ENCODE measurements at regions not wholly inside any gene's neighbourhood (a gene's known extent, or its start where the extent isn't known, plus 50 kb on each side); places are given as distances from the start of the nearest gene placed in this dataset.

GRCh38 chr5:40385544-40385943 lies 294.2 kb upstream of the PTGER4 start:
- no peak for DNase-seq (ENCODE audit: low spot score)

GRCh38 chr5:40384782-40385390 lies 294.8 kb upstream of the PTGER4 start:
- no peak for DNase-seq (ENCODE audit: low spot score)

DNA sequence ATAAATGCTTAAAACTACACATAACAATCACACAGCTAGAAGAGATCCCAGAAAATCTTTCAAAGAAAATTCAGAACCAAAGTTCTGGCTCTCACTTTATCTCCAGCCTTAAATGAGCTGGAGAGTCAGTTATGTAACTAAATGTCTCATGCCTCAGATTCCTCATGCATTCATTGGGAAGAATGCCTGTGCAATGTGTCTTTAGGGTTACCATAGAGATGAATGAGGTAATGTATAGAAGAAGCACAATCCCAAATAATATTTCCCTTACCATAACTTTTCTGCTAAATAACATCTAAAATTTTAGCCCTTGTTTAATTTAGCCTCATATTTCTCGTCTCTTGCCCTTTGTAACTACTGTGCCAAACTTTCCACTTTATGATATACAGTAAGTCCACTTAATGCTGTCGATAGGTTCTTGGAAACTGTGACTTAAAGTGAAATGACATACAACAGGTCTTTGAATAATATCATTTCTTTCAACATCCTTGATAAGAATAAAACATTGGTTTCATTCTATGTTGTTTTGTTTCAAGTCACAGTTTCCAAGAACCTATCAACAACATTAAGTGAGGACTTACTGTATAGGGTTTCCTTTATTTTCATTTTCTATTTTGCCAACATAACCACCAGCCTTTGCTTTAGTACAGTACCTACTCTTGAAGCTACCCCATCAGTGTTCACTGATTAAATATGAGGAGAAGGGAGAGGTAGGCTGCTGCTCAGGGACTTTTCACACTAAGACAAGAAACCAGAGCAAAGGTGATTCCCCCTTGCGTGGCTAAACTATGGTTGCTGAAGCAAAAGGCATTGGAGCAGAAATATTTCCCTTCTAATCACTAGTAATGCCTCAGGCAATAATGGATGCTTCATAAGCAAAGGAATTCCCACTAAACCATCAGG lies 295.7 kb upstream of the PTGER4 start:
- peak; percentile 23 for DNase-seq (ENCODE audit: low spot score)

DNA sequence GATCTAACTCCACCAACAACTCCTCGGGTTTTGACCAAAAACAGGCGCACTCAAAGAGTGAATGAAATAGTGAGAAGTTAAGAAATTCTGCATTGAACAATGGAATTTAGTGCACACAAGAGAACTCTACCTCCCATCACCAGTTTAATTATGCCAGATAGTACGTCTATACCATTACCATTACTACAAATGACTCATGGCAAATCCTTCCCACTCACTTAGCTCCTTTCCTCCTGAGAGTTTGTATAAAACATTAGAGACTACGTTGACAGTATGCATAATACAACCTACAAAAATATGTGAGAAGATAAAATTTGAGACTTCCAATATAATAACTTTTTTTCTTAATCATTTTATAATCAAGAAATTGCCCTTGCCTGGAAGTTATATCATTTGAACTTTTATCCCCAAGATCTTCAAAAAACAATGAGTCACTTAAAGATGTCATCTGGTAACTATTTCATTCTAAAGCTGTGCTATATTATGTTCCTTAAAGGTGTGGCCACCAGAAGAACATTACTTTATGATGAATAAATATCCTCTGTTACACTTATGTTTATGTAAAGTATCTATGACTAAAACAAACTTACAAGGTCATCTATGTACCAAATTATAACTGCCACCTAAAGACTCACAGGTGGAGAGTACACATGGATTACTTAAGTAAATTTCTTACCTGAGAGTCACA lies 297.9 kb upstream of the PTGER4 start:
- DNase-seq (ENCODE audit: low spot score), result no peak

- no peak for DNase-seq (ENCODE audit: low spot score)
Measured at GRCh38 chr5:40381016-40381415, 298.7 kb upstream of the PTGER4 start.

DNA sequence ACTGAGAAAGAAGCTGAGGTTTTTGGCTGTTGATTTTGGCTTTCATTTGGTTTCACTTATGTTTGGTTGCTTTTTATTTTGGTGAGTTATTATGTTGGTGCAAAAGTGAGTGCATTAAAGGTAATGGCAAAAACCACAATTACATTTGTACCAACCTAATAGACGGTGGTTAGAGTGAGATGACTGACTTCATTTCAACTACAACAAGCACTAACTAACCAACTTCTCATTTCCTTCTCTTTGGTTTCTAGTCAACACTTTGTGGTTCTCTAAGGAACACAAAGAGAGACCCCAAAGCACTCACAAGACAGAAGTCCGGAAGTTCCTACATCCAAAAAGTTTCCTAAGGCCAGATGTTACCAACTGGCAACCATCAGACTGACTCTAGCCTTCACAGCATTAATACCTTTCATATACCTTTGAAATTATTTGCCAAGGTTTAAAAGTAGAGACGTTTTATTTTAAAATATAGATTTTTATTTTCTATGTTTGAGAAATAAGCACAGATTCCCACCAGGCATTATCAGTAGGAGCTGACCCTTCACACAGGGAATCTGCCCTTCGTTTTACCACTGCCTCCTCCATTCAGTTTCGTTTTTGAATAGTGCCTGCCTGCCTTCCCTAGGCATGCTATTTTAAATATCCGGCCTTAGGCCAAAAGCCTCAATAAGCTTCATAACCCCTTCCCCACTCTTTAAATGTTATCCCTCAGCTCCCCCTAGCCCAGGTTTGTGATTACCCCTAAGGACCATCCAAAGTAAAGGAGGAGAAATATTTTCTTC lies 301.1 kb upstream of the PTGER4 start:
- DNase-seq (ENCODE audit: low spot score), result no peak

GRCh38 chr5:40376566-40376965 lies 303.1 kb upstream of the PTGER4 start:
- no peak for DNase-seq (ENCODE audit: low spot score)

DNA sequence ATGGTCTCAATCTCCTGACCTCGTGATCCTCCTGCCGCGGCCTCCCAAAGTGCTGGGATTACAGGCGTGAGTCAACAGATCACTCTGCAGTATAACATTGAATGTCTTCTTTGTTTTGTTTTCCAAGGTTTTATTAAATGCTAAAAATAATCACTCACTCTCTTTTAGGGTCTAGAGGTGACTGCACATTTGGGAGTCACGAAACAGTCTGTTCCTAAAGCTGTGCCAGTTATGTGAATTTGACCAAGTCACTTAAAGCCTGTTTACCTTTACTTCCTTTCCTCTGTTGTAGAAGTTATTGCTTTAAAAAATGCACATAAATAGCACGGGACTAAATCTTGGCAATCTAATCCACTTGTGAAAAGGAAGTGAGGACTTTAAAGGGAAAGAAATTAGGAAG lies 304.9 kb upstream of the PTGER4 start:
- DNase-seq (ENCODE audit: low spot score), result no peak

GRCh38 chr5:40368200-40368599 lies 311.5 kb upstream of the PTGER4 start:
- DNase-seq (ENCODE audit: low spot score), result no peak

- no peak for DNase-seq (ENCODE audit: low spot score)
Measured at GRCh38 chr5:40367255-40367654, 312.5 kb upstream of the PTGER4 start.

- no peak for DNase-seq (ENCODE audit: low spot score)
Measured at GRCh38 chr5:40365342-40366330, 314.1 kb upstream of the PTGER4 start.

GRCh38 chr5:40364441-40364840 lies 315.3 kb upstream of the PTGER4 start:
- no peak for DNase-seq (ENCODE audit: low spot score)

- DNase-seq (ENCODE audit: low spot score), result no peak
Measured at GRCh38 chr5:40361378-40361777, 318.3 kb upstream of the PTGER4 start.

DNA sequence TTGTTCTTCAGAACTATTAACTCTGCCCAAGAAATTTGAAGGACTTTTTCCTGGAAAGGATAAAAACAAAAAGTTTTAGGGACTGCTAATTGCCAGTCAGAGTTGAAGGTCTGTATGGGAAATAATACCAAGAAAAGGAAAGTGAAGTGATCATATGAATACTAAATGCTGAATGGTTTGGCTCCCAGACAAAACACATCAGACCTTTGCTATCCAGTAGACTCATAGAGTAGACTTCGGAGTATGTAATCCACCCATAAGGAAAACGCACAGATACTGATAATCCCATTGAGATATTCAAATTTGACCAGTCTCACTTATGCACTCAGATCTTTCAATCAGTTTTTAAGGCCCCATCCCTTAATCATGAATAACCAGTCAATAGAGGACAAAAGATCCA lies 319.0 kb upstream of the PTGER4 start:
- no peak for DNase-seq (ENCODE audit: low spot score)

GRCh38 chr5:40359832-40360231 lies 319.9 kb upstream of the PTGER4 start:
- DNase-seq (ENCODE audit: low spot score), result no peak

DNA sequence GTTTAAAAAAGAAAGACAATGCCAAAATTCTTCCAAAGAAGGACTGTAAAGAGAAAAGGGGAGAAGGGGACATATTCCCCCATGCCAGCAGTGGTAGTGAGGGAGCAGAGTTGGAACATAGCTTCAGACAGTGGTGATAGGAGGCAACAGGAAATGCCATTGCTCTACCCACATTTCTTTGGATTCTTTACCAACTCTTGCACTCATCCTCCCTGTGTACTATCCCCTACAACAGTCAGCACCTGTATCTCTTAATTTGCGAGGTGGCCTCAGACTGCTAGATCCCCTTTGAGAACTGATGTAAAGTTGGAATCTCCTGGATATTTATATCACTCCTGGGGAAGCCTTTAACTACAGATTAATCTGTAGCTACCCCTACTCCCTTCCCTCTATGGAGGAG lies 320.6 kb upstream of the PTGER4 start:
- no peak for DNase-seq (ENCODE audit: low spot score)

DNA sequence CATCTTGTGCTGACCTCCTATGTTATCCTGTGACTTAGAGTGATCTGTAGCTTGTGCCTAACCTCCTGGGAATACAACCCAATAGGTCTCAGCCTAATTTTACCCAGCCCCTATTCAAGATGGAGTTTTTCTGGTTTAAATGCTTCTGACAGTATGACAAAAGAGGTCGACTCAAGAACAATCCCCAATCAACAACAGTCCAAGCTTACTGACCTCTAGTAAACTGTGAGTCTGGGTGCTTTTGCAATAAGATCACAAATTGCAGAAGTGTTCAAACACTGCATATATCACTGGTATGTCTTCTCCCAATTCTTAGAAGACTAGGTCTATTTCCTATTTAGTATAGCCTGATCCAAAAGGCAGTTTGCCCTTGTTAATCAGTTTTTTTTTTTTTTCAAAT lies 323.5 kb upstream of the PTGER4 start:
- no peak for DNase-seq (ENCODE audit: low spot score)

- DNase-seq (ENCODE audit: low spot score), result no peak
Measured at GRCh38 chr5:40355846-40356245, 323.9 kb upstream of the PTGER4 start.

GRCh38 chr5:40355181-40355580 lies 324.5 kb upstream of the PTGER4 start:
- DNase-seq (ENCODE audit: low spot score), result no peak

GRCh38 chr5:40354171-40354570 lies 325.5 kb upstream of the PTGER4 start:
- no peak for DNase-seq (ENCODE audit: low spot score)

DNA sequence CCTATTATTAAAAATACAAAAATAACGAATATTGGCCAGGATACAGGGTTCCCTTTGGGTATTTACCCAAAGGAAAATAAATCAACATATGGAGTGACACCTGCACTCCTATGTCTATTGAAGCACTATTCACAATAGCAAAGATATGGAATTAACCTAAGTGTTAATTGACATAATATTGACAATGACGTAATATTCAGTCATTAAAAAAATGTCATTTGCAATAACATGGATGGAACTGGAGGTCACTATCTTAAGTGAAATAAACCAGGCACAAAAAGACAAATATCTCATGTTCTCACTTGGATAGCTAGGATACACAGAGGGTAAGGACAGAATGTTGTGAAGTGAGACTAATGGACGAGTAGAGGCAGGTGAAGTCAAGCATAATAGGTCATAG lies 326.3 kb upstream of the PTGER4 start:
- DNase-seq (ENCODE audit: low spot score), result no peak
